Kidney (tissue), 13 donors: ENCODE measurements at regions not wholly inside any gene's neighbourhood (a gene's known extent, or its start where the extent isn't known, plus 50 kb on each side); places are given as distances from the start of the nearest gene placed in this dataset.

Experiments used
- DNase-seq, 5 donors: peaks; one replicate each; pipeline ENCODE4 v3.0.0-alpha.2; 2013 to 2020
- FAIRE-seq: peaks from 2 replicates; lab custom pipeline; 2012; peaks lifted over from hg19 to GRCh38; lab: Jason Lieb, UNC
- H3K27ac ChIP-seq, 2 donors: one replicate each; pipeline ENCODE4 v1.7.0; 2013; ENCODE audit warnings: low read depth in 2 of 2, low read length in 2 of 2, inconsistent platforms in 1 of 2
- H3K27me3 ChIP-seq: one replicate; pipeline ENCODE4 v1.7.1; 2013; ENCODE audit warnings: low read length, inconsistent platforms; ENCODE audit not compliant: control insufficient read depth, insufficient read depth
- H3K36me3 ChIP-seq, 3 donors: one replicate each; pipeline versions ENCODE4 v1.7.0 to v1.7.1; 2013; ENCODE audit warnings: low read length in 3 of 3, control low read depth in 1 of 3, inconsistent platforms in 1 of 3; ENCODE audit not compliant: insufficient read depth in 3 of 3, control insufficient read depth in 2 of 3
- H3K4me1 ChIP-seq, 3 donors: one replicate each; pipeline versions ENCODE4 v1.7.0 to v1.7.1; 2013; ENCODE audit warnings: low read length in 3 of 3, inconsistent platforms in 1 of 3, low read depth in 1 of 3; ENCODE audit not compliant: control insufficient read depth in 2 of 3, insufficient read depth in 2 of 3
- H3K4me3 ChIP-seq, 3 donors: one replicate each; pipeline versions ENCODE4 v1.7.0 to v1.8.1; 2013; ENCODE audit warnings: low read length in 3 of 3, control low read depth in 1 of 3, inconsistent platforms in 1 of 3
- H3K9ac ChIP-seq, 3 donors: one replicate each; pipeline versions ENCODE4 v1.7.0 to v1.7.1; 2013; ENCODE audit warnings: low read length in 3 of 3, control low read depth in 1 of 3, inconsistent platforms in 1 of 3
- H3K9me3 ChIP-seq, 3 donors: one replicate each; pipeline versions ENCODE4 v1.7.0 to v1.7.1; 2013; ENCODE audit warnings: low read length in 3 of 3, control low read depth in 1 of 3, inconsistent platforms in 1 of 3; ENCODE audit not compliant: control insufficient read depth in 2 of 3, insufficient read depth in 1 of 3
- intact Hi-C: fragments of 100-400 bp; cut with DNase I; formaldehyde crosslinking; loops from one replicate; pipeline ENCODE4 v1.11.1; 2022
- TF ChIP-seq, protein P1 (sequence below): IDR thresholded peaks from 3 replicates; pipeline ENCODE4 v1.5.1; 2012; ENCODE audit warnings: mild to moderate bottlenecking, moderate library complexity, borderline replicate concordance; ENCODE audit not compliant: insufficient read depth; ENCODE audit errors: extremely low read depth
- donor health status: control.
- donor health status: control.
- donor health status: control.
- donor health status: control.
- donor health status: control.
- donor health status: DM: yes; HTN: yes; CAD: no.
- donor health status: Normal renal cell carcinoma (clear cell type).

DNA sequence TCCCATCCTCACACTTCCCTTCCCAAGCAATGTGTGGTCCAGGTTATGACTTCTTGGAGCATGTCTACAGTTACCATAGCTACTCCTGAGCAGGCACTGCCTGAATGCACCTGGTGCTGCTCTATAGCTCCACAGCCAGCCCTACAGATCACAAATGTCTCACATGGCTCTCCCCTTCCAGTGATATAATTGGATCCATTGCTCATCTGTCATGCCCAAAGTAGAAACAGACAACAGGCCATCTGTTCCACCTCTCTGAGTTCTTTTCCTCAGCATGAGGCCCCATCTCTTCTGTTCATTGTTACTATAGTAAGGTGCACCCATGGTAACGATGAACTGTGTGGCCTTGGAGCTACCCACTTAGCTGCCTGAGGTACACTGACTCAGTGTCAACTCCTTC is 320.3 kb upstream of the ZC3H12C start:
- Histone ChIP-seq H3K36me3 (no peaks in the 10 kb centered on the region), H3K4me1 (no peaks in the 10 kb centered on the region), H3K9me3 (no peaks in the 10 kb centered on the region), H3K4me3 (no peak overlapping the region), H3K9ac (no peak overlapping the region), H3K27ac (no peak overlapping the region), H3K27me3 (no peaks in the 10 kb centered on the region)
- DNase-seq = peak in 4 of 5 donors; percentile 14 to 41 (median 38)
- FAIRE-seq = no peak
- intact Hi-C loops = no loop called here
- TF ChIP-seq, protein P1, sequence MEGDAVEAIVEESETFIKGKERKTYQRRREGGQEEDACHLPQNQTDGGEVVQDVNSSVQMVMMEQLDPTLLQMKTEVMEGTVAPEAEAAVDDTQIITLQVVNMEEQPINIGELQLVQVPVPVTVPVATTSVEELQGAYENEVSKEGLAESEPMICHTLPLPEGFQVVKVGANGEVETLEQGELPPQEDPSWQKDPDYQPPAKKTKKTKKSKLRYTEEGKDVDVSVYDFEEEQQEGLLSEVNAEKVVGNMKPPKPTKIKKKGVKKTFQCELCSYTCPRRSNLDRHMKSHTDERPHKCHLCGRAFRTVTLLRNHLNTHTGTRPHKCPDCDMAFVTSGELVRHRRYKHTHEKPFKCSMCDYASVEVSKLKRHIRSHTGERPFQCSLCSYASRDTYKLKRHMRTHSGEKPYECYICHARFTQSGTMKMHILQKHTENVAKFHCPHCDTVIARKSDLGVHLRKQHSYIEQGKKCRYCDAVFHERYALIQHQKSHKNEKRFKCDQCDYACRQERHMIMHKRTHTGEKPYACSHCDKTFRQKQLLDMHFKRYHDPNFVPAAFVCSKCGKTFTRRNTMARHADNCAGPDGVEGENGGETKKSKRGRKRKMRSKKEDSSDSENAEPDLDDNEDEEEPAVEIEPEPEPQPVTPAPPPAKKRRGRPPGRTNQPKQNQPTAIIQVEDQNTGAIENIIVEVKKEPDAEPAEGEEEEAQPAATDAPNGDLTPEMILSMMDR = no peak

DNA sequence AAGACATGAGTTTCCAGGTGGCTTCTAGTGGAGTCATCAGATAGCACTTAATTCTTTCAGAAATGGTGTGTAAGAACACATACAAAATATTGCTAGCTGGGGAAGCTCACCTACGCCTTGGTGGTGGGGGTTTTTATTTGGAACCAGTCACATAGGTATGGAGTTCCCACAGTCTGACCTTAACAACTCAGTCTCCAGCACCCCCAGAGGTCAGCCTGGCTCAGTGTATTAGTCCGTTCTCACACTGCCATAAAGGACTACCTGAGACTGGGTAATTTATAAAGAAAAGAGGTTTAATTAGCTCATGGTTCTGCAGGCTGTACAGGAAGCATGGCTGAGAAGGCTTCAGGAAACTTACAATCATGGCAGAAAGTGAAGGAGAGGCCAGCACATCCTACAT is 317.5 kb upstream of the ZC3H12C start:
- no peak for DNase-seq
- intact Hi-C loops = no loop called here
- no peaks in the 10 kb centered on the region for H3K27me3 ChIP-seq
- TF ChIP-seq, protein P1 = no peak
- no peak overlapping the region for H3K4me3 ChIP-seq
- no peak for FAIRE-seq
- no peaks in the 10 kb centered on the region for H3K4me1 ChIP-seq
- no peaks in the 10 kb centered on the region for H3K9me3 ChIP-seq
- H3K36me3 ChIP-seq = no peaks in the 10 kb centered on the region
- H3K9ac ChIP-seq = no peak overlapping the region
- H3K27ac ChIP-seq = no peak overlapping the region

DNA sequence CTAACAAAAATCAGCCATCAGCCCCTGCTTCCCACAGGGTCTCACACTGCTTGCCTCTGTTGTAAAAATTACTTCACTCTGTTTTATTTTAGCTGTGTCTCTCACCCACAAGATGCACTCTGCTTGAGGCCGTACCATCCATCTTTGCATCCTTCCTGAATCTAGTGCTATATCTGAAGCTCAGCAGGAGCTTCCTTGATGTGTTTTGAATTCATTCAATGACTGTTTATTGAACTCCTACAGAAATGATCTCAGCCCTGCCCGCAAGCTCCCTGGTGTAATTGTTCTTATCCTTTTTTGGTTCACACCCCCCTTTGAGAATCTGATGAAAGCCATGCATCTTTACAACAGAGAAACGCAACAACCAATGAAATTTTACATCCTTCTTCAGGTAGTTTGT is 310.2 kb upstream of the ZC3H12C start:
- no peak overlapping the region for H3K4me3 ChIP-seq
- H3K27ac ChIP-seq = no peak overlapping the region
- no peaks in the 10 kb centered on the region for H3K4me1 ChIP-seq
- no peak for FAIRE-seq
- no peaks in the 10 kb centered on the region for H3K36me3 ChIP-seq
- no peaks in the 10 kb centered on the region for H3K9me3 ChIP-seq
- no peak for DNase-seq
- H3K9ac ChIP-seq = no peak overlapping the region
- TF ChIP-seq, protein P1 = no peak
- intact Hi-C loops = no loop called here
- H3K27me3 ChIP-seq = no peaks in the 10 kb centered on the region

DNA sequence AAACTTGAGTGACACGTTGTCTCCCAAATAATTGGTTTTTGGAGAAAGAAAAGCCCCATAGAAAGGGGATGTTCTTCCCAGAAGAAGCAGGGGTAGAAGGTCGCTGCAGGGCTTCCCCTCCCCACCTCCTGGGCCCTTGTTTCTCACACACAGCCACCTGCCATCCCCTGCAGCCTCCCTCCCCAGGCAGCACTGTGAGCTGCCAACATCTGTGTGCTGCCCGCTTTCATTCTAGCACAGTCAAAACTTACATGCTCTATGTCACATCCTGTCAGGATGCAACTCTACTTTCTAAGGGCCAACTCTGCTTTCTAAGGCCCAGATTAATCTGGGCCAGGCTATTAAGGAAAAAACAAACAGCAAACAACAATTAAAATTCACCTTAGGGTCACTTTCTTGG is 309.4 kb upstream of the ZC3H12C start:
- FAIRE-seq (no peak), DNase-seq (peak in 1 of 5 donors; percentile 6)
- Histone ChIP-seq H3K4me3 (no peak overlapping the region), H3K27me3 (no peaks in the 10 kb centered on the region), H3K9ac (no peak overlapping the region), H3K9me3 (no peaks in the 10 kb centered on the region), H3K27ac (no peak overlapping the region), H3K36me3 (no peaks in the 10 kb centered on the region), H3K4me1 (no peaks in the 10 kb centered on the region)
- intact Hi-C loops = no loop called here
- TF ChIP-seq, protein P1 = no peak
